NCI-H2227 (cell line): ENCODE measurements at regions not wholly inside any gene's neighbourhood (a gene's known extent, or its start where the extent isn't known, plus 50 kb on each side); places are given as distances from the start of the nearest gene placed in this dataset.

Experiments
- DNase-seq: peaks from one replicate; lab custom pipeline; 2025; ENCODE audit not compliant: unreplicated experiment; lab: John Stamatoyannopoulos, UW

- no peak for DNase-seq
Observed at GRCh38 chr10:131764929-131765328, 135.9 kb upstream of the PPP2R2D start.

GRCh38 chr10:131766096-131766495 is 134.7 kb upstream of the PPP2R2D start:
- DNase-seq: no peak

DNA sequence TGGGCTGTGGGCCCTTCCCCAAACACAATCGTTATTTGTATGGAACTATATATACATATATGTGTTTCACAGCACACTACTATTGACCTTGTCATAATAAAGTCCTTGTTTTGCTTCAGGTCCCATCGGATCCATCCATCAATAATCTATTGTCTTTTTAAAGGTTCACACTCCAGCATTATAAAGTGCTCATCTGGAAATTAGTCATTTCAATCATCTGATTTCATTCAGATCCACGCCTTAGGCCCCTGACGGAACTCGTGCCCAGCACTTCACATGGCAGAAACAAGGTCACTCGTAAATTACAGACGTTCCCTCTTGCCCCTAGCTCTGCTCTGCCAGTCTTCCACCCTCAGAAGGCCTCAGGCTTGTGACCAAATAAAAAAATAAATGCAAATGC is 133.1 kb upstream of the PPP2R2D start:
- DNase-seq: no peak

GRCh38 chr10:131769571-131770410 is 131.0 kb upstream of the PPP2R2D start:
- DNase-seq: no peak

GRCh38 chr10:131770946-131771633 is 129.7 kb upstream of the PPP2R2D start:
- no peak for DNase-seq

DNA sequence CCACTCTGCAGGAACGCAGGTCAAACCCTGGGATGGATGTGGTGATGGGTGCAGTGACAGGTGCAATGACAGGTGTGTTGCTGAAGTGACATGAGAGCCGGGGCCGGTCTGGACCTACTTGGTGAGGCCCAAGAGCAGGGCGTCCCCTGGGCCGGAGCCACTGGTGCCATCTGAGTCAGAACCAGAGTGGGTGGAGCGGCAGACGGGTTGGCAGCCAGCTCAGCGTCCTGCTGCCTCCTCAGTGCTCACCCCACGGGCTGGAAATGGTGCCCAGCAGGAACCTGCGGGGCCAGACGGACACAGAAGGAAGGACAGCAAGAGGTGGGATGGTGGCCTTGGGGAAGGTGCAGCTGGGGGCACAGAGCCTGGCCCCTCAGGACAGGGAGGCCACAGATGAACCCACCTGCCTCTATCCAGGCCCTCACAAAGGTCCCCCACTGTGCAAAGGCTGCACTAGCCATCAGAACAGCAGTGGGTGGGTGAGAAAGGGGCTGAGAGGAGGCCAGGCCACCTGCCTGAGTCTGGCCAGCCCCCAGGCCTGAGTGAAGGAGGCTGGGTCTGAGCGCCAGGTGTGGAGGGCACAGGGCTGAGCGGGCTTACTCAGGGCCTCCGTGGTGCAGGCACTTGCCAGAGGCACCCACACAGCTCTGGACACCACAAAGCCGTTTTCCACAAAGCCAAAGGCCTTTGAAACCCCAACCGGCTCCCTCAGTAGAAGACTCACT is 129.0 kb upstream of the PPP2R2D start:
- DNase-seq: no peak

GRCh38 chr10:131772441-131772840 is 128.4 kb upstream of the PPP2R2D start:
- DNase-seq: no peak

GRCh38 chr10:131773370-131774343 is 127.2 kb upstream of the PPP2R2D start:
- no peak for DNase-seq

DNA sequence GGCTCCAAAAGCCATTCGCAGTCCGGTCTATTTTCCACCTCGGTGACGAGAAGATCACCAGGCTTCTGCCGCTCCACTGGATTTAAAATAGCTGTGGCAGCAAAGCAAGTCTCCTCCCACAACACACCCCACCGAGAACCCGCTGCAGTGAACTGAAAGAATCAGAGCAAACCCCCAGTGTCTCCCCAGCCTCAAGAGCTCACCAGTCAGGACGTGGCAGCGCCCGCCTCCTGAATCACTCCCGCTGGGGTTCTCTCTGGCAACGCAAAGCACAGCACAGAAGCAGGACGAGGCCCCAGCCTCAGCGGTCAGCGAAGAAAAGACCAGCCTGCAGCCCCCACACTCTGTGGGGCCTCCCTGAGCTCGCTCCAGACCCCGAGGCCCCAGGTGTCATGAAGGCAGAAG is 126.1 kb upstream of the PPP2R2D start:
- no peak for DNase-seq

- no peak for DNase-seq
Observed at GRCh38 chr10:131775433-131775832, 125.4 kb upstream of the PPP2R2D start.

GRCh38 chr10:131775833-131776232 is 125.0 kb upstream of the PPP2R2D start:
- no peak for DNase-seq

- no peak for DNase-seq
Observed at GRCh38 chr10:131776496-131776895, 124.3 kb upstream of the PPP2R2D start.

DNA sequence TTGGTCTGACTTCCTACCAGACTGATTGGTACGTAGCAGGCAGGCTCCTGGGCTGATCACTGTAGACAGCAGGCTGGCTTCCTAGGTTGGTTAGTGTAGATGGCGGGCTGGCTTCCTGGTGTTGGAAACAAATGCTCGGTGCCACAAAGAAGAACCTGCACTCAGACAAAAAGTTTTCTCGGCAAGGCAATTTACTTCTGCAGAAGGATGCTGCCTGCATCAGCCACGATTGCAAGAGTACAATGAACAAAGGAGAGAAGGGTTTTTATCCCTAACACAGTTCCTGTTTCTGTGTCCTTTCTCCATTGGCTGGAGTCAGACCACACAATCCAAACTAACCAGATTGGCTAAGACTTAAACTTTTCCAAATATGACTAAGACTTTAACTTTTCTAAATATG is 123.6 kb upstream of the PPP2R2D start:
- DNase-seq: no peak

- no peak for DNase-seq
Observed at GRCh38 chr10:131777921-131778320, 122.9 kb upstream of the PPP2R2D start.

DNA sequence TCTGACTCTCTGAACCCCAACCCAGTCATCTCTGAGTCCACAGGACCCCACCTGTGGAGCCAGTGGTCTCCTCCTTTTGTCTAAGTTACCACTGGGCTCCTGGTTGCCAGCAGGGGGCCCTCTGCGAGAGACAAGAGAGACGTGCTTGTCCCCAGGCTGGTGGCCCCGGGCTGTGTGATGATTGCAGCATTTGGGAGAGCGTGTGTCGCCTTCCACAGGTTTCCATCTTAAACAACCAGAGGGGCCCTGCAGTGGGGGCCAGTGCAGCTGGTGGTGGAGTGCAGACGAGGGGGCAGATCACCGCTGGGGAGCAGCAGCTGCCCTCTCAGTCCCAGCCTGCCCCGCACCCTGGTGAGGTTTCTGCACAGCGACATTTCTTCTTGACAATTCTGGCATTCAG is 122.4 kb upstream of the PPP2R2D start:
- DNase-seq: no peak

DNA sequence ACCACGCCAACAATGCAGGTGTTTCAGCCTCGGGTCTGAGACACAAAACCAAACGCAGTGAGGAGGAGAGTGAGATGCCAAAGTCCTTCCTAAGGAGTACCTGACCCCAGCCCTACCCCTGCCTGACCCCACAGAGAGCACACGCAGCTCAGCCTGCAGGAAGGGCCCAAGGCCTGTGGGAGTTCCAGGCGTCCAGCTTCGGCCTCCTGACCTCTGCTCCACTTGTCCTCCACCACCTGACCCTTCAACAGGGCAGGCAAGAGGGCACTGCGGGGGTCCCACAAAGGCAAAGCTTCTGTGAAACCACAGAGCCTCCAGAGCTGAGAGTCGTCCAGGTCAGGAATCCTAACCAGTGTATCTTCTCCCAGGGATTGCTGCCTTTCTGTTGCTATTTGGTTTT is 122.0 kb upstream of the PPP2R2D start:
- no peak for DNase-seq

DNA sequence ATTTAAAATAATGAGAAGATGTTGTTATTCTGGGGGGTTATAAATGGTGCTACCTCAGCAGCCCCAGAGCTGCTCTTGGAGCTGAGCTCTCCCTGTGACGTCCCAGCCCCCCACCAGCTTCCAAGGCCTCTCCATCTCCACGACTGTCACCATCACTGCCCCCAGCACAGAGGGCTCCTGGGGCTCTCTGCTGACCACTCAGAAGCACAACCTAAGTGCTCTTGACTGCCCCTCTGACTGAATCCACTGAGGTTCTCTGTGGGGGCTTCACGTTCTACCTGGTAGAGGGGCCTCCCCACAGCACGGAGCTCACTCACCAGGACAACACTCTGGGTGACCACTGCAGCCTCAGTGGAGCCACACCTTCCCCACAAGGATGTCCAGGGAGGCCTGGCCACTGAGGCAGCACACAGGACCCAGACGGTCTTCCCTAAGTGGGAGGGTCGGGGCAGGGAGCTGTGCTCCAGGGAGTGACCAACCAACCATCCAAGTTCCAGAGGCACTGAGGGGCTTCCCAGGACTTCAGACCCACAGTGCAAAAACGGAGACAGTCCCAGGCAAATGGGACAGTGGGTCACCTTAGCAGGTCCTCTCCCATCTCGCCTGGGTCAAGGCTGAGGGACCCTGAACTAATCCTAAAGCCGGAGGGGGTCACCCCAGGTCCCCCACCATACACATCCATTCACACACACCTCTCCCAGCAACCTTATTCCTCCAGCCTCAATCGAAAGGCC is 121.0 kb upstream of the PPP2R2D start:
- DNase-seq: no peak

DNA sequence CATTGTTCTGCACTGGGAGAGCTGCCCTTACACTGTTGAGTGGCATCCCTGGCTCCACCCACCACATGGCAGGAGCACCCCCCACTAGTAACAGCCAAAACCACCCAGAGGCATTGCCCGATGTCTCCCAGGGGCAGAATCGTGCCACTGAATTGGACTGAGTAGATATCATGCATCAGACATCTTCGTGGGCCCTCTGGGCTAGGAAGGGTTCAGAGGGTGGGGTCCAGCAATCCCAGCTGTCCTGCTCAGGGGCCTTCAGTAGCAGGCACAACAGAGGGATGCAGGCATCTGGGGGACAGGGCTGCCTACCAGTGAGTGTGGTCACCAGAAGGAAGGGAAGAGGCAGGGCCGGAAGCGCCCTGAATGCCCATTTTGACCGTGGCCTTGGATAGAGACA is 119.7 kb upstream of the PPP2R2D start:
- no peak for DNase-seq

DNA sequence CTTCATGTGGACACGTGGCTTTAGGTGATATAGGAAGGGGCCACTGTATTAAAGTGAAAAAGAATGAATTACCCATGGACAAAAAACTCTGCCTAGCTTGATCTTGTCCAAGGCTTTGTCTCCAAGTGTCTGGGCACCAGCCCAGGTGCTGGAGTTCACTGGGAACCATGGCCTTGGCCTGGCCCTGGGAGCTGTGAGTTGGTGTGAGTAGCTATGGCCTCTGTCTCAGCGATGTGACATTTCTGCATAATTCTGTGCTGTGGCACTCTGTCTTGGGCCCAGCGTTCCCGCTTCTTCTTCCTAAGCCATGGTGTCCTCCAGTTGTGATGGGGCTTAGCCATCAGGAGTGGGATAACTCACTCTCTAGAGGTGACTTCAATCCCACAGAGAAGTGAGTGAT is 119.0 kb upstream of the PPP2R2D start:
- DNase-seq: no peak
